K562 (cell line): ENCODE measurements at regions not wholly inside any gene's neighbourhood (a gene's known extent, or its start where the extent isn't known, plus 50 kb on each side); places are given as distances from the start of the nearest gene placed in this dataset.
A peak's percentile ranks its signal among the peaks of the same experiment; 100 is the strongest.

Source experiments
- ATAC-seq: fragments of 200-7000 bp; cut with Tn5 transposase; 3 replicates; pipeline ENCODE4 v1.9.1; 2020; ENCODE audit warnings: moderate library complexity
- BruUV-seq: library from RNA; stranded (reverse); fragments of 400-500 nt; replicated peaks from 2 replicates; lab custom pipeline; 2021; lab: Mats Ljungman, UMichigan
- CTCF ChIA-PET: fragments of 300-600 bp; formaldehyde crosslinking; extraction: SDS; loops from one replicate; lab custom pipeline; 2021; ENCODE audit warnings: low intra/inter-chr PET ratio; lab: Yijun Ruan, JAX
- POLR2A ChIA-PET: fragments of 300-600, 350-650 bp; sonication (Branson Sonifier 250); formaldehyde crosslinking; extraction: SDS; loops from one replicate; lab custom pipeline; 2021; ENCODE audit warnings: antibody characterized with exemption, inconsistent platforms; lab: Yijun Ruan, JAX
- DNase-seq, 4 experiments: peaks; one replicate each; pipeline versions ENCODE4 v3.0.0 to v3.0.0-alpha.2; 2011 to 2018; ENCODE audit warnings: low spot score in 3 of 4, mixed read lengths in 3 of 4; ENCODE audit errors: extremely low read depth in 1 of 4
- FAIRE-seq: peaks from 2 replicates; lab custom pipeline; 2011; peaks lifted over from hg19 to GRCh38; lab: Jason Lieb, UNC
- H2AFZ ChIP-seq: 2 replicates; pipeline ENCODE4 v1.6.0; 2011; ENCODE audit warnings: low read depth, low read length, control low read depth, inconsistent platforms
- H3K27ac ChIP-seq: fragments of 200-600 bp; 3 replicates; pipeline ENCODE4 v1.8.0; 2011; ENCODE audit warnings: low read depth, mild to moderate bottlenecking, control low read depth, inconsistent platforms, low read length, moderate library complexity, mixed read lengths; ENCODE audit errors: extremely low read depth
- H3K27me3 ChIP-seq, 2 experiments: fragments of 300-600 bp in 1 of 2; 2 replicates in 1 of 2; 3 replicates in 1 of 2; pipeline versions ENCODE4 v1.6.0 to v1.8.0; 2011; ENCODE audit warnings: inconsistent platforms in 2 of 2, low read length in 2 of 2, mild to moderate bottlenecking in 1 of 2, mixed read lengths in 1 of 2, moderate library complexity in 1 of 2; ENCODE audit not compliant: control insufficient read depth in 2 of 2, insufficient read depth in 2 of 2
- H3K36me3 ChIP-seq: fragments of 300-600 bp; 3 replicates; pipeline ENCODE4 v1.8.0; 2011; ENCODE audit warnings: mild to moderate bottlenecking, low read length, inconsistent platforms; ENCODE audit not compliant: control insufficient read depth, insufficient read depth
- H3K4me1 ChIP-seq, 2 experiments: fragments of 200-600 bp in 1 of 2; replicated peaks in 1 of 2; 2 replicates in 1 of 2; 3 replicates in 1 of 2; pipeline versions ENCODE4 v1.5.1 to v1.8.0; 2011; ENCODE audit warnings: inconsistent platforms in 2 of 2, low read length in 2 of 2, mild to moderate bottlenecking in 1 of 2, mixed read lengths in 1 of 2, moderate library complexity in 1 of 2; ENCODE audit not compliant: control insufficient read depth in 2 of 2, insufficient read depth in 2 of 2
- H3K4me2 ChIP-seq: 2 replicates; pipeline ENCODE4 v1.6.1; 2011; ENCODE audit warnings: low read length, control low read depth, inconsistent platforms, mixed read lengths; ENCODE audit not compliant: insufficient read depth
- H3K4me3 ChIP-seq: fragments of 200-600 bp; sonication (generic), shearing (Covaris generic); 2 replicates; pipeline ENCODE4 v1.5.1; 2016; ENCODE audit warnings: control low read depth, inconsistent platforms
- H3K79me2 ChIP-seq: fragments of 200-600 bp; 3 replicates; pipeline ENCODE4 v1.8.0; 2011; ENCODE audit warnings: low read length, inconsistent platforms; ENCODE audit not compliant: control insufficient read depth, insufficient read depth
- H3K9ac ChIP-seq, 2 experiments: 2 replicates each; pipeline versions ENCODE4 v1.6.0 to v1.6.1; 2011; ENCODE audit warnings: low read depth in 2 of 2, low read length in 2 of 2, control low read depth in 1 of 2, inconsistent platforms in 1 of 2, mild to moderate bottlenecking in 1 of 2, mixed read lengths in 1 of 2; ENCODE audit not compliant: insufficient read depth in 1 of 2
- H3K9me1 ChIP-seq: one replicate; pipeline ENCODE4 v1.6.0; 2011; ENCODE audit warnings: inconsistent platforms, mild to moderate bottlenecking, low read length, moderate library complexity; ENCODE audit not compliant: control insufficient read depth, insufficient read depth
- H3K9me3 ChIP-seq: replicated peaks from 2 replicates; pipeline ENCODE4 v1.5.1; 2011; ENCODE audit warnings: low read depth, low read length, inconsistent platforms; ENCODE audit not compliant: control insufficient read depth, insufficient read depth
- H4K20me1 ChIP-seq: replicated peaks from 2 replicates; pipeline ENCODE4 v1.6.1; 2011; ENCODE audit warnings: low read length, inconsistent platforms, mixed read lengths; ENCODE audit not compliant: control insufficient read depth, insufficient read depth
- CCNT2 ChIP-seq: IDR thresholded peaks from 2 replicates; pipeline ENCODE4 v1.6.1; 2011; ENCODE audit warnings: borderline replicate concordance, low read depth, mild to moderate bottlenecking, moderate library complexity, mixed read lengths, low read length; ENCODE audit not compliant: insufficient read length; ENCODE audit errors: extremely low read depth
- CHCHD3 ChIP-seq: fragments of 250-450 bp; sonication (Bioruptor Pico); IDR thresholded peaks from 2 replicates; pipeline ENCODE4 v2.1.2; 2022; ENCODE audit warnings: mild to moderate bottlenecking
- CSDE1 ChIP-seq, 2 experiments: fragments of 450-650 bp; IDR thresholded peaks; 2 replicates each; pipeline ENCODE4 v1.6.1; 2016; ENCODE audit warnings: mild to moderate bottlenecking in 1 of 2
- ETS1 ChIP-seq: conservative IDR thresholded peaks from 2 replicates; pipeline ENCODE4 v1.6.1; 2011; ENCODE audit warnings: low read depth, mild to moderate bottlenecking, low read length; ENCODE audit not compliant: control insufficient read depth
- FUS ChIP-seq: fragments of 200-400 bp; formaldehyde crosslinking; optimal IDR thresholded peaks from 2 replicates; pipeline ENCODE3; 2017; ENCODE audit warnings: low read depth, low read length
- GTF2F1 ChIP-seq: IDR thresholded peaks from 2 replicates; pipeline ENCODE4 v1.6.1; 2011; ENCODE audit warnings: low read depth, low read length, improper control_type of control experiment
- HBP1 ChIP-seq: fragments of 450-650 bp; formaldehyde crosslinking; IDR thresholded peaks from 2 replicates; pipeline ENCODE4 v1.4.0; 2022; ENCODE audit warnings: missing genetic modification characterization
- HMG20B ChIP-seq: fragments of 250-450 bp; sonication (Bioruptor Pico); IDR thresholded peaks from 2 replicates; pipeline ENCODE4 v1.5.0; 2021; ENCODE audit warnings: mild to moderate bottlenecking
- RAD51 ChIP-seq: fragments of 450-650 bp; IDR thresholded peaks from 2 replicates; pipeline ENCODE4 v1.7.1; 2016; ENCODE audit warnings: low read depth, mild to moderate bottlenecking, borderline replicate concordance
- RERE ChIP-seq: sonication (generic); formaldehyde crosslinking; IDR thresholded peaks from 2 replicates; pipeline ENCODE4 v1.8.0; 2023; ENCODE audit warnings: missing genetic modification reagents, mild to moderate bottlenecking, borderline replicate concordance
- USF1 ChIP-seq: sonication (generic); formaldehyde crosslinking; IDR thresholded peaks from 2 replicates; pipeline ENCODE4 v1.9.0; 2022; ENCODE audit warnings: mild to moderate bottlenecking, missing genetic modification reagents
- XRCC5 ChIP-seq: fragments of 200-400 bp; formaldehyde crosslinking; IDR thresholded peaks from 2 replicates; pipeline ENCODE4 v1.6.1; 2017; ENCODE audit warnings: low read depth, mild to moderate bottlenecking, low read length
- ZNF395 ChIP-seq: fragments of 200-800 bp; sonication (Bioruptor generic); IDR thresholded peaks from 2 replicates; pipeline ENCODE4 v1.6.1; 2017; ENCODE audit warnings: missing genetic modification characterization, missing compliant biosample characterization
- WGBS: fragments of 100-300 bp; shearing (Covaris generic); methylation state at CpG from one replicate; pipeline ENCODE4 v1.1.6; 2016; ENCODE audit warnings: low coverage, mixed read lengths; ENCODE audit not compliant: insufficient coverage; ENCODE audit errors: missing lambda C conversion rate; 5-methylcytosine and 5-hydroxymethylcytosine counted together
- in situ Hi-C: fragments of 300-500 bp; cut with MboI; formaldehyde crosslinking; loops from 4 replicates; pipeline ENCODE4 v1.15.0; 2018; ENCODE audit warnings: inconsistent platforms, mixed read lengths
- intact Hi-C: fragments of 100-400 bp; cut with micrococcal nuclease; formaldehyde crosslinking; loops from 2 replicates; pipeline ENCODE4 v1.14.2; 2022

- POLR2A ChIA-PET: no interaction called here
- CTCF ChIA-PET: no interaction called here
- Histone ChIP-seq H3K36me3 (no peaks in the 10 kb centered on the region), H3K27ac (no peak overlapping the region), H3K9me3 (no peaks in the 10 kb centered on the region), H3K4me3 (no peak overlapping the region), H2AFZ (no peak overlapping the region), H3K4me1 (no peaks in the 10 kb centered on the region), H4K20me1 (no peaks in the 10 kb centered on the region), H3K27me3 (no peaks in the 10 kb centered on the region), H3K4me2 (no peak overlapping the region), H3K9ac (no peak overlapping the region), H3K9me1 (no peaks in the 10 kb centered on the region), H3K79me2 (no peaks in the 10 kb centered on the region)
- FAIRE-seq: no peak
- no peak for ATAC-seq
- no TSS peak for BruUV-seq
- intact Hi-C loops (no loop called here), in situ Hi-C loops (no loop called here)
- WGBS: 0% methylated on average over 3 of the region's 3 CpGs
- DNase-seq: no peak
- TF ChIP-seq USF1 (CRISPR knock-in tag) (peak; percentile 65), GTF2F1 (no peak), CSDE1 (IDR thresholded peaks at IDR 0.05) (no peak), FUS (no peak), HBP1 (CRISPR knock-in tag) (no peak), CCNT2 (no peak), RAD51 (peak; percentile 30; the same call in 1 of the 2 replicates), XRCC5 (no peak), ETS1 (no peak), HMG20B (CRISPR knock-in tag) (no peak), ZNF395 (CRISPR knock-in tag) (no peak), RERE (CRISPR knock-in tag) (no peak), CHCHD3 (CRISPR knock-in tag) (no peak)
These were observed 1012.7 kb upstream of the ADGRL3 start for GRCh38 chr4:60187428-60187827.
